ENCODE measurements at regions not wholly inside any gene's neighbourhood (a gene's known extent, or its start where the extent isn't known, plus 50 kb on each side); places are given as distances from the start of the nearest gene placed in this dataset.

- DNase-seq = no peak
Observed at GRCh38 chr6:25166955-25167748, 112.0 kb upstream of the CARMIL1 start.

GRCh38 chr6:25167961-25168360 lies 111.2 kb upstream of the CARMIL1 start:
- no peak for DNase-seq

- DNase-seq = no peak
Observed at GRCh38 chr6:25168637-25169036, 110.5 kb upstream of the CARMIL1 start.

- no peak for DNase-seq
Observed at GRCh38 chr6:25169553-25169952, 109.6 kb upstream of the CARMIL1 start.

- DNase-seq = no peak
Observed at GRCh38 chr6:25169961-25170360, 109.2 kb upstream of the CARMIL1 start.

- no peak for DNase-seq
Observed at GRCh38 chr6:25170640-25171039, 108.5 kb upstream of the CARMIL1 start.

- no peak for DNase-seq
Observed at GRCh38 chr6:25171301-25171700, 107.9 kb upstream of the CARMIL1 start.

- no peak for DNase-seq
Observed at GRCh38 chr6:25172819-25173218, 106.4 kb upstream of the CARMIL1 start.

- DNase-seq = no peak
Observed at GRCh38 chr6:25173246-25173645, 105.9 kb upstream of the CARMIL1 start.

GRCh38 chr6:25173951-25174474 lies 105.2 kb upstream of the CARMIL1 start:
- DNase-seq = no peak

GRCh38 chr6:25174678-25175077 lies 104.5 kb upstream of the CARMIL1 start:
- no peak for DNase-seq

- DNase-seq = no peak
Observed at GRCh38 chr6:25175196-25175595, 104.0 kb upstream of the CARMIL1 start.

GRCh38 chr6:25175681-25176080 lies 103.5 kb upstream of the CARMIL1 start:
- DNase-seq = no peak

GRCh38 chr6:25176466-25176865 lies 102.7 kb upstream of the CARMIL1 start:
- no peak for DNase-seq

- no peak for DNase-seq
Observed at GRCh38 chr6:25177500-25178028, 101.6 kb upstream of the CARMIL1 start.

- no peak for DNase-seq
Observed at GRCh38 chr6:25178336-25179035, 100.7 kb upstream of the CARMIL1 start.

GRCh38 chr6:25179051-25179778 lies 100.0 kb upstream of the CARMIL1 start:
- DNase-seq = no peak

GRCh38 chr6:25180630-25181349 lies 98.4 kb upstream of the CARMIL1 start:
- DNase-seq = no peak

GRCh38 chr6:25181350-25181724 lies 97.8 kb upstream of the CARMIL1 start:
- no peak for DNase-seq

- DNase-seq = no peak
Observed at GRCh38 chr6:25181923-25182322, 97.3 kb upstream of the CARMIL1 start.

- no peak for DNase-seq
Observed at GRCh38 chr6:25186919-25187318, 92.3 kb upstream of the CARMIL1 start.

GRCh38 chr6:25188232-25188631 lies 90.9 kb upstream of the CARMIL1 start:
- no peak for DNase-seq
